ENCODE measurements at regions not wholly inside any gene's neighbourhood (a gene's known extent, or its start where the extent isn't known, plus 50 kb on each side); places are given as distances from the start of the nearest gene placed in this dataset.

DNA sequence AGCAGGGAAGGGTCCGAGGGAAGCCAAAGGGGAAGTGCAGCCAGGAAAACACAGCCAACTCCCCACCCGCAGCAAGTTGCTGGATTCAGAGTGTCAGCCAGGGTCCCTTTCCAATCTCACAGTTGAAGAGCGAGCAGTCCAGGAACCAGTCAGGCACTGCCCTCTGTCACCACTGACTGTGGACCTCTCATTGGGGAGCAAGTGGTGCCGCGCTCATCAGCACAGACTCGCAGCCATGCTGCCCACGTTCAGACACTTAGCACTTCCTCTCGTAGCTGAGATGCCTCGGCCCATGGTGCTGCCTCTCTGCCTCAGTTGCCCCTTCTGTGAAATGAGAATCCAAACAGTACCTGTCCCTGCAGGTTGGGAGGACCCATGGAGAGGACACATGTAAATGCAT is 123.6 kb upstream of the CHST15 start:
- no peaks in the 10 kb centered on the region; the same call in 1 of the 2 replicates for H3K27me3 Mint-ChIP-seq (ENCODE audit: low read depth)
- ChIA-PET POLR2A (no interaction called here), CTCF (interaction anchor here (1.0 to 2.9 kb wide), 4 partner anchors 24 to 223 kb away, joined by 3 to 22 read pairs (median 8); no protein-coding TSS in a partner anchor)
- TF ChIP-seq AFF4 (CRISPR knock-in tag; IDR thresholded peaks at IDR 0.05; ENCODE audit: borderline replicate concordance) (no peak), ZBTB21 (CRISPR knock-in tag; IDR thresholded peaks at IDR 0.05; ENCODE audit: borderline replicate concordance) (no peak), AR (CRISPR knock-in tag; IDR thresholded peaks at IDR 0.05) (no peak), NFE2L1 (CRISPR knock-in tag; IDR thresholded peaks at IDR 0.05) (no peak), FOXJ3 (CRISPR knock-in tag; IDR thresholded peaks at IDR 0.05; ENCODE audit: borderline replicate concordance) (no peak), CDX4 (CRISPR knock-in tag; IDR thresholded peaks at IDR 0.05; ENCODE audit: borderline replicate concordance) (no peak), CBFB (CRISPR knock-in tag; IDR thresholded peaks at IDR 0.05; ENCODE audit: low read depth) (no peak)
- TF ChIP-seq, protein P1, sequence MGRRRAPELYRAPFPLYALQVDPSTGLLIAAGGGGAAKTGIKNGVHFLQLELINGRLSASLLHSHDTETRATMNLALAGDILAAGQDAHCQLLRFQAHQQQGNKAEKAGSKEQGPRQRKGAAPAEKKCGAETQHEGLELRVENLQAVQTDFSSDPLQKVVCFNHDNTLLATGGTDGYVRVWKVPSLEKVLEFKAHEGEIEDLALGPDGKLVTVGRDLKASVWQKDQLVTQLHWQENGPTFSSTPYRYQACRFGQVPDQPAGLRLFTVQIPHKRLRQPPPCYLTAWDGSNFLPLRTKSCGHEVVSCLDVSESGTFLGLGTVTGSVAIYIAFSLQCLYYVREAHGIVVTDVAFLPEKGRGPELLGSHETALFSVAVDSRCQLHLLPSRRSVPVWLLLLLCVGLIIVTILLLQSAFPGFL (CRISPR knock-in tag; IDR thresholded peaks at IDR 0.05; ENCODE audit: borderline replicate concordance), result no peak
- ATAC-seq (no peak), DNase-seq (ENCODE audit: low spot score) (no peak)
- peaks cover 5% of the 10 kb centered on the region for H3K4me1 Mint-ChIP-seq
- H3K27ac Mint-ChIP-seq, result no peak overlapping the region
- H3K4me3 Mint-ChIP-seq, result no peak overlapping the region
- no peaks in the 10 kb centered on the region for H3K9me3 Mint-ChIP-seq
- H3K36me3 Mint-ChIP-seq, result no peaks in the 10 kb centered on the region

DNA sequence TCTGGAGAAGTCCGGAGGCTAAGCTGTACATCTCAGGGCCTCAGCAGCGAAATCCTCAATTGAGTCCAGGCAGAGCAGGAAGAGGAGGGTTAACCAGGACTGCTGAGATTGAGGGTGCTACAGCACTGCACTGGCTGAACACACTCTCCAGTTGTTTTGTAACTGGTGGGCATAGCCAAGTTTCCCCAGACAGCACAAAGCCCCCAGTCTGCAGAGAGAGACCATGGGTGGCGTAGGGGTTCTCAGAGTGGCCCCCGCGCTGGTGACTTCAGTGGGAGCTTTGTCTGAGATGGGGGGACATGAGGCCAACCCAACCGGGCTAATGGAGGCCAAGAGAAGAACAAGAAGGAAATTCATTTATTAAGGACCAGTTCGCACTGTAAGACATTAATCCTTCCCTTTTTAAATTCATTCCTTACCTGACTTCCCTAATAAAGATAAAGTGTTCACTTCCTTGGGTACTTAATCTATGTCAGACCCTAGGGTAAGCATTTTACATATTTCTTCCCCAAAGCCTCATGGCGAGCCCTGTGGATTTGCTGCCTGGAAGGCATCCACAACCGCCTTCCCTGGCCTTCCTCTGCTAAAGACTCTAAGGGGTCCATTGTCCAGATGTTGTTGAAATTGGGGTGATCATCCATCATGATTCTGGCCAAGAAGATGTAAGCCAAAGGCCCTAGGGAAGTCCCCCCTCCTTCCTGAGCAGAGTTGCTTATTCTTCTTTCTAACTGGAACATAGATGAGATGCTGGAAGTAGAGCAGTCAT is 121.4 kb upstream of the CHST15 start:
- Mint-ChIP-seq H3K4me1 (no peaks in the 10 kb centered on the region), H3K27ac (no peak overlapping the region), H3K27me3 (ENCODE audit: low read depth) (no peaks in the 10 kb centered on the region; the same call in 1 of the 2 replicates), H3K36me3 (no peaks in the 10 kb centered on the region), H3K9me3 (peaks cover 13% of the 10 kb centered on the region), H3K4me3 (no peak overlapping the region)
- ChIA-PET POLR2A (no interaction called here), CTCF (no interaction called here)
- no peak for DNase-seq (ENCODE audit: low spot score)
- no peak for ATAC-seq
- no peak for TF ChIP-seq PRDM15 (CRISPR knock-in tag; IDR thresholded peaks at IDR 0.05)
- no peak for TF ChIP-seq NR2C2 (CRISPR knock-in tag; IDR thresholded peaks at IDR 0.05)
- no peak for TF ChIP-seq ZBTB21 (CRISPR knock-in tag; IDR thresholded peaks at IDR 0.05; ENCODE audit: borderline replicate concordance)
- no peak for TF ChIP-seq ATF6 (CRISPR knock-in tag; IDR thresholded peaks at IDR 0.05)
- no peak for TF ChIP-seq E2F4 (CRISPR knock-in tag; IDR thresholded peaks at IDR 0.05; ENCODE audit: borderline replicate concordance, low read depth)
- no peak for TF ChIP-seq CBFB (CRISPR knock-in tag; IDR thresholded peaks at IDR 0.05; ENCODE audit: low read depth)
- TF ChIP-seq, protein P2, sequence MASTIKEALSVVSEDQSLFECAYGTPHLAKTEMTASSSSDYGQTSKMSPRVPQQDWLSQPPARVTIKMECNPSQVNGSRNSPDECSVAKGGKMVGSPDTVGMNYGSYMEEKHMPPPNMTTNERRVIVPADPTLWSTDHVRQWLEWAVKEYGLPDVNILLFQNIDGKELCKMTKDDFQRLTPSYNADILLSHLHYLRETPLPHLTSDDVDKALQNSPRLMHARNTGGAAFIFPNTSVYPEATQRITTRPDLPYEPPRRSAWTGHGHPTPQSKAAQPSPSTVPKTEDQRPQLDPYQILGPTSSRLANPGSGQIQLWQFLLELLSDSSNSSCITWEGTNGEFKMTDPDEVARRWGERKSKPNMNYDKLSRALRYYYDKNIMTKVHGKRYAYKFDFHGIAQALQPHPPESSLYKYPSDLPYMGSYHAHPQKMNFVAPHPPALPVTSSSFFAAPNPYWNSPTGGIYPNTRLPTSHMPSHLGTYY (CRISPR knock-in tag; IDR thresholded peaks at IDR 0.05), result no peak
- no peak for TF ChIP-seq FOXP1 (CRISPR knock-in tag; IDR thresholded peaks at IDR 0.05; ENCODE audit: borderline replicate concordance)
- TF ChIP-seq SMAD4 (CRISPR knock-in tag; IDR thresholded peaks at IDR 0.05), result no peak

All from WTC11 (cell line).